PC-3 (cell line): ENCODE measurements at regions not wholly inside any gene's neighbourhood (a gene's known extent, or its start where the extent isn't known, plus 50 kb on each side); places are given as distances from the start of the nearest gene placed in this dataset.

Source experiments
- ATAC-seq: fragments of 200-7000 bp; cut with Tn5 transposase; 2 replicates; pipeline ENCODE4 v1.9.1; 2020; ENCODE audit warnings: mild to moderate bottlenecking, moderate library complexity
- BruUV-seq: library from RNA; stranded (reverse); fragments of 400-500 nt; replicated peaks from 2 replicates; lab custom pipeline; 2021; lab: Mats Ljungman, UMichigan
- CTCF ChIA-PET: fragments of 300-600 bp; sonication (Branson Sonifier 250); formaldehyde crosslinking; loops from one replicate; lab custom pipeline; 2022; ENCODE audit warnings: antibody characterized with exemption; lab: Charles Lee
- POLR2A ChIA-PET: fragments of 300-600 bp; sonication (Branson Sonifier 250); formaldehyde crosslinking; loops from one replicate; lab custom pipeline; 2022; ENCODE audit warnings: antibody characterized with exemption; ENCODE audit not compliant: unreplicated experiment; lab: Charles Lee
- DNase-seq: peaks from one replicate; pipeline ENCODE4 v3.0.0-alpha.2; 2015
- H2AFZ ChIP-seq: fragments of 300-600 bp; sonication (generic); 2 replicates; pipeline ENCODE4 v1.6.0; 2016; ENCODE audit warnings: antibody characterized with exemption, low read length
- H3F3A ChIP-seq: fragments of 300-600 bp; sonication (generic); one replicate; pipeline ENCODE4 v1.6.0; 2017; ENCODE audit warnings: antibody characterized with exemption, low read length, control low read depth, mild to moderate bottlenecking; ENCODE audit not compliant: unreplicated experiment
- H3K27ac ChIP-seq: fragments of 300-600 bp; sonication (generic); 2 replicates; pipeline ENCODE4 v1.5.1; 2016; ENCODE audit warnings: mild to moderate bottlenecking, low read length
- H3K27me3 ChIP-seq: fragments of 300-600 bp; sonication (generic); 2 replicates; pipeline ENCODE4 v1.6.1; 2016; ENCODE audit warnings: low read length, mixed read lengths
- H3K36me3 ChIP-seq: fragments of 300-600 bp; sonication (generic); 2 replicates; pipeline ENCODE4 v1.6.1; 2016; ENCODE audit warnings: low read depth, mixed run types, low read length, mixed read lengths
- H3K4me1 ChIP-seq: fragments of 300-600 bp; sonication (generic); 2 replicates; pipeline ENCODE4 v1.5.1; 2016; ENCODE audit warnings: low read length; ENCODE audit not compliant: insufficient read depth
- H3K4me2 ChIP-seq: fragments of 300-600 bp; sonication (generic); 2 replicates; pipeline ENCODE4 v1.6.0; 2016; ENCODE audit warnings: low read length
- H3K4me3 ChIP-seq: fragments of 300-600 bp; sonication (generic); 2 replicates; pipeline ENCODE4 v1.5.1; 2016; ENCODE audit warnings: mild to moderate bottlenecking, low read length, mixed read lengths
- H3K79me2 ChIP-seq: fragments of 300-600 bp; sonication (generic); 2 replicates; pipeline ENCODE4 v1.6.1; 2017; ENCODE audit warnings: low read length, mixed read lengths
- H3K9ac ChIP-seq: fragments of 300-600 bp; sonication (generic); 2 replicates; pipeline ENCODE4 v1.6.0; 2016; ENCODE audit warnings: mild to moderate bottlenecking, low read length
- H3K9me2 ChIP-seq: fragments of 300-600 bp; sonication (generic); replicated peaks from 2 replicates; pipeline ENCODE4 v1.6.1; 2016; ENCODE audit warnings: mixed run types, low read length, mixed read lengths
- H3K9me3 ChIP-seq: fragments of 300-600 bp; sonication (generic); 2 replicates; pipeline ENCODE4 v1.6.1; 2016; ENCODE audit warnings: low read length, mixed read lengths
- H4K20me1 ChIP-seq: fragments of 300-600 bp; sonication (generic); 2 replicates; pipeline ENCODE4 v1.6.1; 2016; ENCODE audit warnings: low read length, mixed read lengths
- CTCF ChIP-seq: fragments of 300-600 bp; sonication (generic); conservative IDR thresholded peaks from 2 replicates; pipeline ENCODE4 v1.5.1; 2017; ENCODE audit warnings: antibody characterized with exemption, low read depth, mild to moderate bottlenecking, low read length
- EZH2 ChIP-seq: fragments of 300-600 bp; sonication (generic); IDR thresholded peaks from one replicate; pipeline ENCODE4 v1.6.1; 2017; ENCODE audit warnings: antibody characterized with exemption, mild to moderate bottlenecking, low read length; ENCODE audit not compliant: unreplicated experiment
- EZH2phosphoT487 ChIP-seq: fragments of 300-600 bp; sonication (generic); IDR thresholded peaks from 2 replicates; pipeline ENCODE4 v1.6.1; 2018; ENCODE audit warnings: mild to moderate bottlenecking, antibody characterized with exemption, low read length, borderline replicate concordance
- intact Hi-C: fragments of 100-400 bp; cut with micrococcal nuclease; formaldehyde crosslinking; loops from 2 replicates; pipeline ENCODE4 v1.9.0; 2023

- H4K20me1 ChIP-seq = no peaks in the 10 kb centered on the region
- H3F3A ChIP-seq = no peaks in the 10 kb centered on the region
- no peak overlapping the region for H3K4me2 ChIP-seq
- no peaks in the 10 kb centered on the region for H3K79me2 ChIP-seq
- no peaks in the 10 kb centered on the region for H3K27me3 ChIP-seq
- no peak for ATAC-seq
- no TSS peak for BruUV-seq
- no peaks in the 10 kb centered on the region for H3K9me3 ChIP-seq
- no peak overlapping the region for H3K4me3 ChIP-seq
- no peak for DNase-seq
- H3K27ac ChIP-seq = no peak overlapping the region
- ChIA-PET CTCF (no interaction called here), POLR2A (no interaction called here)
- H2AFZ ChIP-seq = no peak overlapping the region
- no peaks in the 10 kb centered on the region for H3K9me2 ChIP-seq
- no peaks in the 10 kb centered on the region for H3K4me1 ChIP-seq
- no peak for TF ChIP-seq EZH2
- no peak for TF ChIP-seq CTCF
- TF ChIP-seq EZH2phosphoT487 = no peak
- intact Hi-C loops = no loop called here
- no peak overlapping the region for H3K9ac ChIP-seq
- H3K36me3 ChIP-seq = no peaks in the 10 kb centered on the region
Measured at GRCh38 chr12:34206061-34206785, 183.9 kb downstream of the ALG10 start.

- no peak for ATAC-seq
- intact Hi-C loops = no loop called here
Measured at GRCh38 chr12:34207858-34208257, 185.6 kb downstream of the ALG10 start.

More at GRCh38 chr12:34207858-34208257, 185.6 kb downstream of the ALG10 start:
- Histone ChIP-seq H3K9ac (no peak overlapping the region), H3K9me2 (no peaks in the 10 kb centered on the region), H3K4me2 (no peak overlapping the region), H3K4me1 (no peaks in the 10 kb centered on the region), H3K27ac (no peak overlapping the region), H3K27me3 (no peaks in the 10 kb centered on the region), H3F3A (no peaks in the 10 kb centered on the region), H3K9me3 (no peaks in the 10 kb centered on the region), H3K4me3 (no peak overlapping the region), H3K36me3 (no peaks in the 10 kb centered on the region), H3K79me2 (no peaks in the 10 kb centered on the region), H2AFZ (no peak overlapping the region), H4K20me1 (no peaks in the 10 kb centered on the region)
- CTCF ChIA-PET = no interaction called here
- POLR2A ChIA-PET = no interaction called here
- no TSS peak for BruUV-seq
- no peak for TF ChIP-seq EZH2
- no peak for TF ChIP-seq EZH2phosphoT487
- TF ChIP-seq CTCF = no peak
- no peak for DNase-seq
